CD4-positive, alpha-beta T cell (primary cell): ENCODE measurements at regions not wholly inside any gene's neighbourhood (a gene's known extent, or its start where the extent isn't known, plus 50 kb on each side); places are given as distances from the start of the nearest gene placed in this dataset.
"Not testable (repeated sequence)": the region's sequence is repeated elsewhere in the genome, so short reads cannot be mapped to it uniquely, and the experiment has no call there.

Experiments
- ATAC-seq: fragments of 200-7000 bp; cut with Tn5 transposase; one replicate; pipeline ENCODE4 v1.10.0; 2022; ENCODE audit warnings: mild to moderate bottlenecking; ENCODE audit not compliant: poor library complexity
- CTCF ChIA-PET: fragments of 350-600 bp; sonication (Branson Sonifier 250); formaldehyde crosslinking; loops from one replicate; lab custom pipeline; 2021; ENCODE audit warnings: antibody characterized with exemption, inconsistent platforms; lab: Charles Lee
- POLR2A ChIA-PET: fragments of 350-600 bp; sonication (Branson Sonifier 250); formaldehyde crosslinking; loops from one replicate; lab custom pipeline; 2021; ENCODE audit warnings: antibody characterized with exemption, inconsistent platforms; lab: Charles Lee
- DNase-seq, 14 experiments: peaks; one replicate each; pipeline ENCODE4 v3.0.0-alpha.2; 2013 to 2020; ENCODE audit warnings: mixed read lengths in 2 of 14
- H3K27ac ChIP-seq, 2 donors: one replicate each; pipeline versions ENCODE4 v1.5.1 to v1.7.0; 2013; ENCODE audit warnings: low read length in 2 of 2, low read depth in 1 of 2, mild to moderate bottlenecking in 1 of 2
- H3K27me3 ChIP-seq, 2 experiments: 1 replicate in 1 of 2; 2 replicates in 1 of 2; pipeline versions ENCODE4 v1.6.1 to v1.7.0; 2013; ENCODE audit warnings: low read length in 2 of 2, control low read depth in 1 of 2, mild to moderate bottlenecking in 1 of 2, moderate library complexity in 1 of 2; ENCODE audit not compliant: insufficient read depth in 2 of 2, control insufficient read depth in 1 of 2
- H3K36me3 ChIP-seq: one replicate; pipeline ENCODE4 v1.6.1; 2013; ENCODE audit warnings: low read length, control low read depth; ENCODE audit not compliant: insufficient read depth
- H3K4me1 ChIP-seq: one replicate; pipeline ENCODE4 v1.6.1; 2013; ENCODE audit warnings: low read length, control low read depth; ENCODE audit not compliant: insufficient read depth
- H3K4me3 ChIP-seq: one replicate; pipeline ENCODE4 v1.5.1; 2013; ENCODE audit warnings: mild to moderate bottlenecking, low read length, moderate library complexity
- H3K9me3 ChIP-seq, 2 experiments: 1 replicate in 1 of 2; 2 replicates in 1 of 2; pipeline versions ENCODE4 v1.6.1 to v1.7.0; 2013; ENCODE audit warnings: low read length in 2 of 2, mild to moderate bottlenecking in 2 of 2, control low read depth in 1 of 2, moderate library complexity in 1 of 2; ENCODE audit not compliant: control insufficient read depth in 1 of 2, insufficient read depth in 1 of 2
- H3K27ac Mint-ChIP-seq: one replicate; pipeline ENCODE4 v1.8.0; 2020; ENCODE audit warnings: mixed read lengths
- H3K27me3 Mint-ChIP-seq: one replicate; pipeline ENCODE4 v1.8.0; 2021; ENCODE audit warnings: mixed read lengths
- H3K36me3 Mint-ChIP-seq: one replicate; pipeline ENCODE4 v1.8.0; 2021; ENCODE audit warnings: low read depth, mixed read lengths
- H3K4me1 Mint-ChIP-seq: one replicate; pipeline ENCODE4 v1.8.0; 2021; ENCODE audit warnings: low read depth, mixed read lengths
- H3K4me3 Mint-ChIP-seq: one replicate; pipeline ENCODE4 v1.8.0; 2020; ENCODE audit warnings: mild to moderate bottlenecking, mixed read lengths
- H3K9me3 Mint-ChIP-seq: one replicate; pipeline ENCODE4 v1.8.0; 2020; ENCODE audit warnings: mixed read lengths
- intact Hi-C, 2 experiments: fragments of 100-400 bp; cut with DNase I in 1 of 2; cut with micrococcal nuclease in 1 of 2; formaldehyde crosslinking; loops; one replicate each; pipeline versions ENCODE4 v1.15.1 to v1.9.0; 2023 to 2025; cut with DNase I, micrococcal nuclease
- TF ChIP-seq, protein P1 (sequence below): fragments of 200-600 bp; IDR thresholded peaks from one replicate; pipeline ENCODE4 v1.8.0; 2022; ENCODE audit warnings: antibody characterized with exemption, mild to moderate bottlenecking

DNA sequence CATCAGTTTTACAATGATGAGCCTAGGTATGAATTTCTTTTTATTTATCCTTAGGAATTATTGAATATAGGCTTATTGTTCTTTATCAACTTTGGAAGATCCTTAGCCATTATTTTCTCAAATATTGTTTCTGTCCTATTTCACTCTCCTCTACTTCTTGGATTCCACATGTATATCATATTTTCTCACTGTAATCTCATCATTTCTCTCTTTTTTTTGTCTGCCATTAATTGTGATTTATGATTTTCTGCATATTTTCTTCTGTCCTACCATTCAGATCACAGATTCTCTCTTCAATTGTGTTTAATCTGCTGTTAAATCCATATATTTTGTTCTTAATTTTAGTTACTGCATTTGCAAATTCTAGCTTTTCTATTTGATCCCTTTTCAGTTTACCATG, 139.8 kb downstream of the ARRDC3 start:
- Histone ChIP-seq H3K9me3 (peaks cover 0 to 5% of the 10 kb centered on the region in 2 experiments), H3K4me1 (no peaks in the 10 kb centered on the region), H3K4me3 (no peak overlapping the region), H3K27ac (no peak overlapping the region), H3K27me3 (no peaks in the 10 kb centered on the region), H3K36me3 (no peaks in the 10 kb centered on the region)
- no peak overlapping the region for H3K27ac Mint-ChIP-seq
- TF ChIP-seq, protein P1, sequence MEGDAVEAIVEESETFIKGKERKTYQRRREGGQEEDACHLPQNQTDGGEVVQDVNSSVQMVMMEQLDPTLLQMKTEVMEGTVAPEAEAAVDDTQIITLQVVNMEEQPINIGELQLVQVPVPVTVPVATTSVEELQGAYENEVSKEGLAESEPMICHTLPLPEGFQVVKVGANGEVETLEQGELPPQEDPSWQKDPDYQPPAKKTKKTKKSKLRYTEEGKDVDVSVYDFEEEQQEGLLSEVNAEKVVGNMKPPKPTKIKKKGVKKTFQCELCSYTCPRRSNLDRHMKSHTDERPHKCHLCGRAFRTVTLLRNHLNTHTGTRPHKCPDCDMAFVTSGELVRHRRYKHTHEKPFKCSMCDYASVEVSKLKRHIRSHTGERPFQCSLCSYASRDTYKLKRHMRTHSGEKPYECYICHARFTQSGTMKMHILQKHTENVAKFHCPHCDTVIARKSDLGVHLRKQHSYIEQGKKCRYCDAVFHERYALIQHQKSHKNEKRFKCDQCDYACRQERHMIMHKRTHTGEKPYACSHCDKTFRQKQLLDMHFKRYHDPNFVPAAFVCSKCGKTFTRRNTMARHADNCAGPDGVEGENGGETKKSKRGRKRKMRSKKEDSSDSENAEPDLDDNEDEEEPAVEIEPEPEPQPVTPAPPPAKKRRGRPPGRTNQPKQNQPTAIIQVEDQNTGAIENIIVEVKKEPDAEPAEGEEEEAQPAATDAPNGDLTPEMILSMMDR: no peak
- H3K4me3 Mint-ChIP-seq: no peak overlapping the region
- no peak for ATAC-seq
- peaks cover 4% of the 10 kb centered on the region for H3K9me3 Mint-ChIP-seq
- no peaks in the 10 kb centered on the region for H3K4me1 Mint-ChIP-seq
- H3K36me3 Mint-ChIP-seq: no peaks in the 10 kb centered on the region
- intact Hi-C loops: no loop called here
- CTCF ChIA-PET: interaction anchor here (1.3 kb wide), 1 partner anchor 25 kb away, joined by 3 read pairs; no protein-coding TSS in a partner anchor
- H3K27me3 Mint-ChIP-seq: no peaks in the 10 kb centered on the region
- no peak for DNase-seq
- POLR2A ChIA-PET: no interaction called here

DNA sequence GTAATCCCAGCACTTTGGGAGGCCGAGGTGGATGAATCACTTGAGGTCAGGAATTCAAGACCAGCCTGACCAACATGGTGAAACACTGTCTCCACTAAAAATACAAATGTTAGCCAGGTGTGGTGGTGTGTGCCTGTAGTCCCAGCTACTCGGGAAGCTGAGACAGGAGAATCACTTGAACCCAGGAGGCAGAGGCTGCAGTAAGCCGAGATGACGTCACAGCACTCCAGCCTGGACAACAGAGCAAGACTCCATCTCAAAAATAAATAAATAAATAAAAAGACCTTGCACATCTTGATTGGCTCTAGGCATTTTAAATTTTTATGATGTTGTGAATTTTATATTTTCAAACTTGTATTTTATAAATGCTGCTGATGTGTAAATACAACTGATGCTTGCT, 141.7 kb downstream of the ARRDC3 start:
- POLR2A ChIA-PET, intact Hi-C loops, CTCF ChIA-PET: not testable (repeated sequence)

DNA sequence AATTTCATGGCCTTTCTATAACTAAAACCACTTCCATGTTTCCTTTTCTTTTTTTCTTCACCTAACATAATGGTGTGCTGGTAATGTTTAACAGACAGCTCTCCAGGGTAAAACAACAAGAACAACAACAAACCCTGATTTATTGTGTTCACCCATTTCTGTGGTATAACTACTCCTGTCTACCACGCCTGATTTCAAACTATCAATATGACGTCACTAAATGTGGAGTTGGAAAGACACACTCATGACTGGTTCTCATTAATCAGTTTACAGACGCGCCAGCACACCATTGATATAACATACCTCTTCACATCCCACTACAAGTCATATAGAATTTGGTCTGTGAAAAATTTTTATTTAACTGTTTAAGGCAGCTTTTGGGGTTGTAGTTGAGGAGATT, 142.9 kb downstream of the ARRDC3 start:
- Mint-ChIP-seq H3K27me3 (no peaks in the 10 kb centered on the region), H3K27ac (no peak overlapping the region), H3K9me3 (peaks cover 4% of the 10 kb centered on the region), H3K36me3 (no peaks in the 10 kb centered on the region), H3K4me3 (no peak overlapping the region), H3K4me1 (no peaks in the 10 kb centered on the region)
- TF ChIP-seq, protein P1: no peak
- CTCF ChIA-PET: no interaction called here
- H3K36me3 ChIP-seq: no peaks in the 10 kb centered on the region
- DNase-seq (no peak), ATAC-seq (no peak)
- POLR2A ChIA-PET: interaction anchor here (1.5 kb wide), 1 partner anchor 140 kb away, joined by 5 read pairs; no protein-coding TSS in a partner anchor
- H3K27me3 ChIP-seq: no peaks in the 10 kb centered on the region
- H3K27ac ChIP-seq: no peak overlapping the region
- no peak overlapping the region for H3K4me3 ChIP-seq
- peaks cover 0 to 5% of the 10 kb centered on the region in 2 experiments for H3K9me3 ChIP-seq
- H3K4me1 ChIP-seq: no peaks in the 10 kb centered on the region
- intact Hi-C loops: no loop called here

More for the DNA sequence above, 141.7 kb downstream of the ARRDC3 start:
- H3K4me1 ChIP-seq, H3K27me3 Mint-ChIP-seq, H3K36me3 Mint-ChIP-seq, H3K9me3 Mint-ChIP-seq, H3K4me1 Mint-ChIP-seq, H3K27ac ChIP-seq, H3K4me3 ChIP-seq, H3K9me3 ChIP-seq, ATAC-seq, H3K27ac Mint-ChIP-seq, DNase-seq, H3K27me3 ChIP-seq, H3K4me3 Mint-ChIP-seq, H3K36me3 ChIP-seq: not testable (repeated sequence)

DNA sequence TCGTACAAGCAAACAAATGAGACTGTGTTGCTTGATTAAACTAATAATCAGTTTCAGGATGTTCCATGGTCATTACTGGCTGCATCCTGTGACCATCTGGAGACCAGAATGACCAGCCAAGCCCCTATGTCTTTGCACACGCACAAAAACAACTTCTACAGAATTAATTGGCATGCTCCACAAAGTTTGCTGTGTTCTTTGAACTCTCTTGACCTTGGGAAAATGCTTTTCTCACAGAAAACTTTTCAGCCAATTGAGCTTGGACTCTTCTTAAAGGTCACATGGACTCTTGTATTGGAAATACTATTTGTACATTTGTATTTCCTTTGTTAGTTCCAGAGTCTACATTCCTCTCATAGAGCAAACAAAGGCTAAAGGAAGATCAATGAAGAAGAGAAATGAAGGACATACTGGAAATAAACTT, 147.8 kb downstream of the ARRDC3 start:
- Mint-ChIP-seq H3K4me1 (no peaks in the 10 kb centered on the region), H3K27ac (no peak overlapping the region), H3K36me3 (no peaks in the 10 kb centered on the region), H3K9me3 (no peaks in the 10 kb centered on the region), H3K4me3 (no peak overlapping the region), H3K27me3 (no peaks in the 10 kb centered on the region)
- ATAC-seq: no peak
- CTCF ChIA-PET: interaction anchor here (4.6 kb wide), 1 partner anchor 149 kb away, joined by 14 read pairs; the partner anchor contains the start of gene ARRDC3
- POLR2A ChIA-PET: interaction anchor here (0.6 kb wide), 1 partner anchor 131 kb away, joined by 5 read pairs; no protein-coding TSS in a partner anchor
- no peak for DNase-seq
- Histone ChIP-seq H3K36me3 (no peaks in the 10 kb centered on the region), H3K4me1 (no peaks in the 10 kb centered on the region), H3K27me3 (no peaks in the 10 kb centered on the region), H3K27ac (no peak overlapping the region), H3K9me3 (no peaks in the 10 kb centered on the region), H3K4me3 (no peak overlapping the region)
- intact Hi-C loops: no loop called here
- TF ChIP-seq, protein P1: no peak
